Activated CD4-positive, alpha-beta T cell treated with anti-CD3 and anti-CD28 coated beads, Interleukin-2, amount 50 U/mL, for 4 hours (primary cell): ENCODE measurements at regions not wholly inside any gene's neighbourhood (a gene's known extent, or its start where the extent isn't known, plus 50 kb on each side); places are given as distances from the start of the nearest gene placed in this dataset.

Experiments
- DNase-seq, 2 experiments: peaks; one replicate each; pipeline ENCODE4 v3.0.0-alpha.2; 2020

DNA sequence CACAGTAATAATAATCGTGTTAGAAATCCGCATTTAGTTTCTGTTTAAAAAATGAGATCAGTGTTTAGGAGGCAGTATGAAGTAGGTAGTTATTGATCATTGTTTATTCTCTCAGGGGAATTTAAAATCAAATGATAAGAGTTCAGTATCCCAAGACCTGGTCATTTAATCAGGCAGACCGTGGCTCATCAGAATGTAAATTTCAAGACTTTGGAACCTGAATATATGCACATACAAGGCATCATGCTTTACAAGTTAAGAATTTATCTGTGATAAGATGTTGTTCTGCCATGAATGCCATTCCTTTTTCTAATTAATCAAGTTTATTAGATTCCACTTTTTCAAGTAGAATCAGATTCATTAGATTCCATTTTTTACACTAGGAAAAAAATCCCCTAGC, 133.5 kb upstream of the MAOA start:
- DNase-seq, result no peak

DNA sequence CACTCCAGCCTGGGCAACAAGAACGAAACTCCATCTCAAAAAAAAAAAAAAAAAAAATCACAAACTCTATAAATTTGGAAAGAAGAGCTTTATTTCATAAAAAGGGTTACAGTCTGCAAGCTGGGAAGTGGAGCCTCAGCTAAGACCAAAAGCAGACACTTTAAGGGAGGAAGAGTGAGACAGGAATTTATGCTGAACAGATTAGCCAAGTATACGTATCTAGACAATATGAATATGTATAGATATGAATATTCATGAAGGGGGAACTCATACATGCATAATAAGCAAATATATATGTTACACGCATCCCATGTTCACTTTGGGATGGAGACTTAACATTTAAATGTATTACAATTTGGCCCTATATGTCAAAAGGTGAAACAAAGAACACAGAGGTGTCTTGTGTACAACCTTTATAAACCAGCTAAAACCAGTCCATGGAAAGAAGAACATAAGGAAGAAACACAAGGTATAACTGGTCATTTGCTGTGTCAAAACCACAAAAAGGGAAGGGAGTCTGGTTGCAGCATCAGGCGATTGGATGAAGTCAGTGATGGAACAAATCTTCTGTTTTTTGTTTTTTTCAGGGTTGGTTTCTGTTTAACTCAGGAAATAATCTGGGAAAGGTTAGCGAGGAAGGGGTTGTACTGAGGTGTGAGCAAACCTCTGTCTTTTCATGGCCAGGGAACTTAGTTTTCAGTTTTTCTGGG, 130.0 kb upstream of the MAOA start:
- no peak for DNase-seq

- no peak for DNase-seq
Observed at GRCh38 chrX:43526878-43527277, 129.2 kb upstream of the MAOA start.

DNA sequence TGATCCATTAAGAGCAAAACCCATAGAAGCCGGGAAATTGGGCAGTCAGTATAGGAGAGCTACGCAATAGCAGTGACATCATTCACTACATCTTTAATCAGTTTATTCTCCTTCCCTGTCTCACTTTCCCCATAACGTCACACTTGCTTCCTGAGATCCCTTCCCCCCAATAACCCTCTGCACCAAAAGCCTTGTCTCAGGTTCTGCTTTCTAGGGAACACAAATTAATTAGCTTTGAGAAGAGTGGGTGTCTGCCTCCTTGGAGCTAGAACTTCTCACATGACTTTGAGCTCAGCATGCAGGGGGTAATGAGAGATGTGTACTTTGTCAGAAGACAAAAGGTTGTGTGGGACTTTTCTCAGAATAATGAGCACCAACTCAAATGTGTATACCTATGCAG, 128.3 kb upstream of the MAOA start:
- DNase-seq, result no peak

- no peak for DNase-seq
Observed at GRCh38 chrX:43530837-43531236, 125.3 kb upstream of the MAOA start.

DNA sequence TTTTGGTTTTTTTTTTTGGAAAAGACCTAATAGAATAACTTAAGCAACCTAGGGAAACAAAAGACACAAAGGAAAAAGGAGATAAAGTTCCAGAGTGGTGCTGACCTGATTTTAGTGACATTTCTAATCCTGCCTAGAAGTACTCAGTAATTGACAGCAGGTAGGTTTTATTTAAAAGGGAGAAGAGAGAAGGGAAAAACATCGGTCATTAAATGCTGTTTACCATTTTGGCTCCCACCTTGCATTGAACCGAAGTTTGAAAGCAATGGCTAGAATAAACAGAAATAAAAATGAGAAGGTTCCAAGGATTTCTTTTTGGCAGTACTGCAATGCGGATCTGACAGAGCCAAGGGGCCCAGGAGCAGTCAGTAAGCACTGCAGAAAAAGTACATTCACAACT, 115.8 kb upstream of the MAOA start:
- no peak for DNase-seq

- DNase-seq, result no peak
Observed at GRCh38 chrX:43551590-43551989, 104.5 kb upstream of the MAOA start.

GRCh38 chrX:43552156-43552555, 103.9 kb upstream of the MAOA start:
- no peak for DNase-seq

DNA sequence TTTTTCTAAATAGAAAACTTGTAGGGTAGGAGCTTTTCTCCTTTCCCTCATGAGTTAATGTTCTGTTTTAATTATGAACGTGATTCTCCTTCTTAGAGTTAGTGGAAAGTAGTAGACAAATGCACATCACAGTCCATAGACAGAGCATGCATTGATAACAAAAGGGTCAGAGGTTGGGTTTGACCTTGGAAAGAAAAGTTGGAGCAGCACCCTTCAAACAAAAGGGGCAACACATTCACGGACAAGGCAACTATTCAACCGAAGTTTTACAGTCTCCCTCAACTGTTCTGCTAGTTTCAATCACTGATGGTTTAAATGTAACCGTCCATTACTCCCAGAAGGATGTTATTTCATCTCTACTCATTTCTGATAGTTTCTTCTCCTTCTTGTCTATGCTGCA, 103.4 kb upstream of the MAOA start:
- no peak for DNase-seq

GRCh38 chrX:43553257-43553656, 102.8 kb upstream of the MAOA start:
- no peak for DNase-seq

- no peak for DNase-seq
Observed at GRCh38 chrX:43556207-43556606, 99.9 kb upstream of the MAOA start.

DNA sequence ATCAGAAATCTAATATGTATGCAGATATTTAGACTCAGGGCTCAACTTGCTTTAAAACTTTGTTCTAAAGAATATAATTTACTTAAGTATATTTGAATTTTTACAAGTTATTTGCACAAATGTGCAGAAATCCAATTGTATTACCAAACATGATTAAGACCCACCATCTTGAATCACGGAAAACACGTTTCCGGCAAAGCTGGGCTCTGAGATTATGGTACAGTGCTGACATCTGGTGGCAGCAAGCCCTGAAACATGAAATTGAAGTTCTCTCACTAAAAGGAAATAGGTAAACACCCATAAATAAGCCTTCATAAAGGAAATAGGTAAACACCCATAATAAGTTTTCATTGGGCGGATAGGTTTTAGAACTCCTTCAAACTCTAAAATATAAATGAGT, 98.3 kb upstream of the MAOA start:
- DNase-seq, result peak; percentile 48

GRCh38 chrX:43559644-43560043, 96.5 kb upstream of the MAOA start:
- DNase-seq, result peak; percentile 5

- no peak for DNase-seq
Observed at GRCh38 chrX:43560247-43560946, 95.7 kb upstream of the MAOA start.

DNA sequence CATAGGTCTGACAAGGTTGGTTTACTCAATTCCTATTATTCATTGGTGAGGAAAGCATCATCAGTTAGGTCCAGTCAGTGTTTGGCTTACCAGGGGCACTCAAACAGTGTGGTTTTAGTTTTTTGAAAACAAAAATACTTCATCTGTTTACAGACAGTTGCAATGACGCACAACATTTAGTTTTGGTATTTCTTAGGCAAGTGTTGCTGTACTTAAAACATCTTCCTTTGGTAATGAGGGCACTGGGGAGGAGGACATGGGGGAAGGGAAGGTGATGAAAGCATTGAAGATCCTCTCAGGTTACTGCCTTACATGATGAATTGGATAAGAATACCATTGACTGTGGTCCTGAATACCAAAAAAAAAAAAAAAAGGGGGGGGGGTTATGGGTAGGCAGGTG, 93.7 kb upstream of the MAOA start:
- DNase-seq, result no peak

DNA sequence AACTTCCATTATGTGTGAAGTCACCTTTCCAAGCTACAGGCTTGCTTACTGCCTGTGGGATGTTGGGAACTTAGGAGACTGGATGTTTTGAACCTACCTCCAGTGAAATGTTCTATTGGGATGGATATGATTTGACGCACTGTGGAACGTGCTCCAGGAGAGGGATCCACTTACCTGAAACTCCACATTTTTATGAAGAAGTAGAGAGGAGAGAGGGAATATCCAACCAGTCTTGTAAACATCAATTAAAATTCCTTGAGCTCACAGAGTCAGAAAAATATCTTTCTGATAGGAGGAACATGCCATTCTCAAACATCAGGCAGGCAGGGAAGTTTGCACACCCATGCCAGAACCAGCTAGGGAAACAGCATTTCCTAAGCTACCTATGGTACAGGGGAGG, 91.1 kb upstream of the MAOA start:
- DNase-seq, result no peak

- DNase-seq, result no peak
Observed at GRCh38 chrX:43566170-43566569, 89.9 kb upstream of the MAOA start.

- DNase-seq, result no peak
Observed at GRCh38 chrX:43573441-43574015, 82.6 kb upstream of the MAOA start.

DNA sequence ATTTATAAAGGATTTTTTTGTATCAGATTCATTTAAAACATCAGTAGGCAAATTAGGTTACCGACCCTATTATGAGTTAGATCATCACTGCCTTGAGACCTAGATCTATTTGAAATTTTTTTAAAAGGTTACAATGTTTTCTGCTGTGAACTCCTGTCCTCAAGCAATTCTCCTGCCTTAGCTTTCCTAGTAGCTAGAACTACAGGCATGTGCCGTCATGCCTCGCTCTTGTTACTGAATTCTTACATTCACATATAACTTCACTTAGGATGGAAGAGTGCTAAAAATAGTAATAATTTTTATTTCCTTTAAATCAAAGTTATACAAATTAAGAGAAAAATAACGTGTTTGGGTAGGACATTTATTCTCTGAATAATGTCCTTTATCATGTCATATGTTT, 75.5 kb upstream of the MAOA start:
- DNase-seq, result no peak

DNA sequence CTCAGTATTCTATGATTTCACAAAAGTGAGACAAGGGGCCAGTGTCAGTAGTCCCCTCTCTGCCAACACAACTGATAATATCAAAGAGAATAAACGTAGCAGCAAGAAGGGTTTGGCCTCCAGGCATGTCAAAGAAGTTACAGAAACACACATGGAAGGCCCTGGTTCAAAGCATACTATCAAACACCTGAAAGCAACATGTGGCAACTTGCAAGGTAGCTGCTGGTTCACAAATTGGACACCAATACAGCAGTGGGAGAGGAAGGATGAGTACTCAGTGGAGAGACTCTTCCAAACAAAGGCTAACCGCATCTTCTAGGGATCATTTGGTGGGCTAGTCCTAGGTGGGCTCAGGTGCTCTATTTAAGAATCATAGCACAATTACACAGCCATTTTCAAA, 74.9 kb upstream of the MAOA start:
- no peak for DNase-seq

DNA sequence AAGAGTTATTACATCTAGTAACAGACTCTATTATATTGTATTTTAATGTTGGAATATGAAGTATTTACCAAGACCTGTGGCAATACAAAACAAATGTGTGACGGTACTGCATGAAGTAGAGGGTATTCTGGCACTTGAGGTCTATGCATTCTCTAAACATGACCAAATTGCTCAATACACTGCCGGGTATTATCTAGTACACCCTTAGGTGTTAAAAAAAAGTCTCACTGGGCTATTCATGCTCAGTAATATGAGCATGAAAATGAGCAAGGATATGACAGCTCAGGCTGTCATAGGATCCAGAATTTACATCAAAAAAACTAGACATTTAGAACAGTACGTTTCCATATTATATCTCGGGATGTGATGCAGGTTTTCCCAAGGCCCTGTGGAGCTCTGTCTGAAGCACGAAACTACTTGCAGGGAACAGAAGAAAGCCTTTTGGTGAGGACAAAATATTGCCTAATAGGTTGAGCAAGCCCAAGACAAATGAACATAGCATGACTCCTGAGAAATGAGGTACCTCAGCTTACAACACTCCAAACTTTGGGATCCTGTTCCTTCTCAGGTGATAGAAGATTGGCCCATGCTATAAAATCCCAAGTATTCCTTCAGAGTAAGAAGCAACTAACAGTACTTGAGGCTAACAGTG, 74.1 kb upstream of the MAOA start:
- DNase-seq, result no peak

- DNase-seq, result no peak
Observed at GRCh38 chrX:43582540-43582913, 73.6 kb upstream of the MAOA start.

DNA sequence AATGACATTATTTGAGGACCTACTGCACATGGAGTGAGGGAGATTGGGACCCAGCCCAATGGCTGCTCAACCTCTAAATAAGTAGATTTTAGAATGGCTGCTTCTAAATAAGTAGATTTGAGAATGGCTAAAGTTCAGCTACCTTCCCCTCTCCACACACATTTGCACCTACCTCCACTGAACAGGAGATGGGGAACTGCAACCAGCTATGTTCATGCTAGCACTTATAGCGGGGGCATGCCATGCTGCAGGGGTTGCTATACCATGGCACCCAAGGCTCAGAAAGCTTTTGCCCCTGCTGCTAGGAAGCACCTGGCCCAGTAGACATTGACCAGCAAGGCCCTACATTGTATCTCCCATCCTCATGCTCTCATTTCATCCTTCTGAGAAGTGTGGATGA, 70.2 kb upstream of the MAOA start:
- DNase-seq, result no peak

DNA sequence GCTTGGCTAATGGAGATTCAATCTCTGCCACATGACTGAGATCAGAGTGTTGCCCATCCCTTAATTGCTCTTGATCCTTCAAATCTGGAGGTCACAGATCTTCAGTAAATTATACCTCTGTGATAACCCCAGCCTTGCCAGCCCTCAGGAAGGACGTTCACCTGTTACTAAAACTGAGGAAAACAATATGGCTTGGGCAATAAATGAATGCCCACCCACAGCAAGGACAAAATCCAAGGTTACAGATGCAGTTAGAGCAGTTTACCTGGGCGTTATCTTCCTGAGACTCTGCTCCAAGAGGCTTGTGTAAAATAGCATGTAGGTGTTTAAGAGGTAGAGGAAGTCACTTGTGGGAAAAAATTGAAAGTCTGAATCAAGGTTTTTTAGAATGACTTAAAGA, 69.3 kb upstream of the MAOA start:
- DNase-seq, result no peak
